Tibial artery (tissue), 4 donors: ENCODE measurements at regions not wholly inside any gene's neighbourhood (a gene's known extent, or its start where the extent isn't known, plus 50 kb on each side); places are given as distances from the start of the nearest gene placed in this dataset.

Experiments
- DNase-seq, 2 donors: peaks; one replicate each; pipeline ENCODE4 v3.0.0-alpha.2; 2019
- H3K27ac ChIP-seq, 2 donors: fragments of 200-600 bp; sonication (generic) in 1 of 2; 1 replicate in 1 of 2; 2 replicates in 1 of 2; pipeline ENCODE4 v1.5.1; 2018 to 2019; ENCODE audit warnings: mild to moderate bottlenecking in 1 of 2
- H3K27me3 ChIP-seq, 2 donors: fragments of 200-600 bp; sonication (generic) in 1 of 2; one replicate each; pipeline versions ENCODE4 v1.5.1 to v1.6.0; 2016 to 2019
- H3K36me3 ChIP-seq, 3 donors: fragments of 200-600 bp; sonication (generic) in 2 of 3; one replicate each; pipeline ENCODE4 v1.5.1; 2016 to 2019; ENCODE audit warnings: mild to moderate bottlenecking in 2 of 3
- H3K4me1 ChIP-seq, 4 donors: fragments of 200-600 bp; sonication (generic) in 2 of 4; 1 replicate in 3 of 4; 2 replicates in 1 of 4; pipeline ENCODE4 v1.5.1; 2016 to 2019
- H3K4me3 ChIP-seq, 2 donors: fragments of 200-600 bp; sonication (generic) in 1 of 2; 1 replicate in 1 of 2; 2 replicates in 1 of 2; pipeline ENCODE4 v1.5.1; 2018 to 2019; ENCODE audit warnings: mild to moderate bottlenecking in 2 of 2
- H3K9me3 ChIP-seq, 3 donors: fragments of 200-600 bp; sonication (generic) in 1 of 3; one replicate each; pipeline ENCODE4 v1.5.1; 2016 to 2019
- CTCF ChIP-seq, 2 experiments: fragments of 200-600 bp in 1 of 2; fragments of 450-650 bp in 1 of 2; IDR thresholded peaks; one replicate each; pipeline ENCODE4 v1.5.1; 2017 to 2019; ENCODE audit warnings: antibody characterized with exemption in 2 of 2, mild to moderate bottlenecking in 1 of 2, moderate library complexity in 1 of 2
- intact Hi-C: fragments of 100-400 bp; cut with DNase I; formaldehyde crosslinking; loops from one replicate; pipeline ENCODE4 v1.15.0; 2023; ENCODE audit warnings: low total_unique reads

- intact Hi-C loops: no loop called here
- Histone ChIP-seq H3K36me3 (no peaks in the 10 kb centered on the region), H3K9me3 (no peaks in the 10 kb centered on the region), H3K4me1 (no peaks in the 10 kb centered on the region), H3K27ac (no peak overlapping the region), H3K27me3 (no peaks in the 10 kb centered on the region), H3K4me3 (no peak overlapping the region)
- TF ChIP-seq CTCF (IDR thresholded peaks at IDR 0.05): no peak
- no peak for DNase-seq
These were observed 1092.0 kb downstream of the GRIK2 start for GRCh38 chr6:102485480-102485879.

- Histone ChIP-seq H3K4me1 (no peaks in the 10 kb centered on the region), H3K27ac (no peak overlapping the region), H3K36me3 (no peaks in the 10 kb centered on the region), H3K4me3 (no peak overlapping the region), H3K27me3 (no peaks in the 10 kb centered on the region), H3K9me3 (no peaks in the 10 kb centered on the region)
- no peak for DNase-seq
- TF ChIP-seq CTCF (IDR thresholded peaks at IDR 0.05): no peak
- intact Hi-C loops: no loop called here
These were observed 1080.7 kb downstream of the GRIK2 start for GRCh38 chr6:102474041-102474807.

GRCh38 chr6:102458990-102459389 lies 1065.5 kb downstream of the GRIK2 start:
- intact Hi-C loops: no loop called here
- H3K4me3 ChIP-seq: no peak overlapping the region
- TF ChIP-seq CTCF (IDR thresholded peaks at IDR 0.05): no peak
- no peaks in the 10 kb centered on the region for H3K27me3 ChIP-seq
- no peaks in the 10 kb centered on the region for H3K9me3 ChIP-seq
- no peaks in the 10 kb centered on the region for H3K36me3 ChIP-seq
- H3K27ac ChIP-seq: no peak overlapping the region
- no peaks in the 10 kb centered on the region for H3K4me1 ChIP-seq
- no peak for DNase-seq

- Histone ChIP-seq H3K27me3 (no peaks in the 10 kb centered on the region), H3K9me3 (no peaks in the 10 kb centered on the region), H3K4me3 (no peak overlapping the region), H3K36me3 (no peaks in the 10 kb centered on the region), H3K4me1 (no peaks in the 10 kb centered on the region), H3K27ac (no peak overlapping the region)
- no peak for TF ChIP-seq CTCF (IDR thresholded peaks at IDR 0.05)
- DNase-seq: no peak
- intact Hi-C loops: no loop called here
These were observed 1044.7 kb downstream of the GRIK2 start for GRCh38 chr6:102438171-102438570.

GRCh38 chr6:102417368-102417998 lies 1024.0 kb downstream of the GRIK2 start:
- no peak for TF ChIP-seq CTCF (IDR thresholded peaks at IDR 0.05)
- intact Hi-C loops: no loop called here
- Histone ChIP-seq H3K9me3 (no peaks in the 10 kb centered on the region), H3K4me3 (no peak overlapping the region), H3K4me1 (no peaks in the 10 kb centered on the region), H3K27me3 (no peaks in the 10 kb centered on the region), H3K36me3 (no peaks in the 10 kb centered on the region), H3K27ac (no peak overlapping the region)
- no peak for DNase-seq
